NB4 (cell line): ENCODE measurements at regions not wholly inside any gene's neighbourhood (a gene's known extent, or its start where the extent isn't known, plus 50 kb on each side); places are given as distances from the start of the nearest gene placed in this dataset.

Experiments
- CTCF ChIP-seq: IDR thresholded peaks from one replicate; pipeline ENCODE4 v1.5.1; 2012; ENCODE audit warnings: low read depth, low read length
- MYC ChIP-seq: IDR thresholded peaks from 2 replicates; pipeline ENCODE4 v1.6.1; 2011; ENCODE audit warnings: low read depth, low read length
- POLR2A ChIP-seq: IDR thresholded peaks from 2 replicates; pipeline ENCODE4 v1.6.1; 2011; ENCODE audit warnings: mild to moderate bottlenecking; ENCODE audit not compliant: insufficient read length; ENCODE audit errors: extremely low read depth
- TF ChIP-seq, protein P1 (sequence below): IDR thresholded peaks from 2 replicates; pipeline ENCODE4 v1.6.1; 2011; ENCODE audit warnings: low read depth, low read length

GRCh38 chr2:23208339-23208738 lies 176.6 kb upstream of the KLHL29 start:
- TF ChIP-seq CTCF = no peak
- no peak for TF ChIP-seq POLR2A
- TF ChIP-seq, protein P1, sequence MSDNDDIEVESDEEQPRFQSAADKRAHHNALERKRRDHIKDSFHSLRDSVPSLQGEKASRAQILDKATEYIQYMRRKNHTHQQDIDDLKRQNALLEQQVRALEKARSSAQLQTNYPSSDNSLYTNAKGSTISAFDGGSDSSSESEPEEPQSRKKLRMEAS = no peak
- no peak for TF ChIP-seq MYC
